Gastrocnemius medialis (tissue), 4 donors: ENCODE measurements at regions not wholly inside any gene's neighbourhood (a gene's known extent, or its start where the extent isn't known, plus 50 kb on each side); places are given as distances from the start of the nearest gene placed in this dataset.

Source experiments
- ATAC-seq, 2 donors: fragments of 150-250 bp; one replicate each; pipeline ENCODE4 v1.9.1; 2016
- DNase-seq, 2 donors: peaks; one replicate each; pipeline ENCODE4 v3.0.0-alpha.2; 2019
- H3K27ac ChIP-seq, 4 donors: fragments of 200-600 bp; sonication (generic); 1 replicate in 1 of 4; 2 replicates in 3 of 4; pipeline ENCODE4 v1.5.1; 2016 to 2018; ENCODE audit warnings: mild to moderate bottlenecking in 2 of 4, moderate library complexity in 1 of 4
- H3K27me3 ChIP-seq, 3 donors: fragments of 200-600 bp; sonication (generic) in 2 of 3; 1 replicate in 1 of 3; 2 replicates in 2 of 3; pipeline versions ENCODE4 v1.5.1 to v1.6.0; 2016 to 2019; ENCODE audit warnings: mild to moderate bottlenecking in 1 of 3, moderate library complexity in 1 of 3
- H3K36me3 ChIP-seq, 2 donors: fragments of 200-600 bp; sonication (generic) in 1 of 2; one replicate each; pipeline ENCODE4 v1.5.1; 2017 to 2018
- H3K4me1 ChIP-seq, 2 donors: fragments of 200-600 bp; sonication (generic) in 1 of 2; one replicate each; pipeline ENCODE4 v1.5.1; 2016 to 2017; ENCODE audit warnings: mild to moderate bottlenecking in 2 of 2
- H3K4me3 ChIP-seq, 4 donors: fragments of 200-600 bp; sonication (generic) in 3 of 4; 1 replicate in 1 of 4; 2 replicates in 3 of 4; pipeline ENCODE4 v1.5.1; 2016 to 2019; ENCODE audit warnings: mild to moderate bottlenecking in 2 of 4
- H3K9me3 ChIP-seq, 3 donors: fragments of 200-600 bp; sonication (generic) in 2 of 3; 1 replicate in 1 of 3; 2 replicates in 2 of 3; pipeline ENCODE4 v1.5.1; 2016 to 2019
- POLR2A ChIP-seq, 2 donors: fragments of 450-650 bp; IDR thresholded peaks; one replicate each; pipeline ENCODE4 v1.6.1; 2017; ENCODE audit warnings: antibody characterized with exemption in 2 of 2, mild to moderate bottlenecking in 2 of 2, moderate library complexity in 2 of 2
- in situ Hi-C, 4 donors: fragments of 200-750 bp; cut with MboI; loops; one replicate each; pipeline versions ENCODE4 v1.15.0 to v1.8.0; 2017; ENCODE audit warnings: low sequenced_read_pairs in 4 of 4
- intact Hi-C: fragments of 100-400 bp; cut with DNase I; formaldehyde crosslinking; loops from one replicate; pipeline ENCODE4 v1.15.1; 2023; ENCODE audit warnings: low total_unique reads
- TF ChIP-seq, protein P1 (sequence below), 5 experiments: fragments of 450-650 bp in 3 of 5; fragments of 200-600 bp in 2 of 5; sonication (generic) in 2 of 5; IDR thresholded peaks in 4 of 5; conservative IDR thresholded peaks in 1 of 5; 1 replicate in 4 of 5; 2 replicates in 1 of 5; pipeline ENCODE4 v1.5.1; 2016 to 2019; ENCODE audit warnings: antibody characterized with exemption in 5 of 5, mild to moderate bottlenecking in 3 of 5, moderate library complexity in 3 of 5

DNA sequence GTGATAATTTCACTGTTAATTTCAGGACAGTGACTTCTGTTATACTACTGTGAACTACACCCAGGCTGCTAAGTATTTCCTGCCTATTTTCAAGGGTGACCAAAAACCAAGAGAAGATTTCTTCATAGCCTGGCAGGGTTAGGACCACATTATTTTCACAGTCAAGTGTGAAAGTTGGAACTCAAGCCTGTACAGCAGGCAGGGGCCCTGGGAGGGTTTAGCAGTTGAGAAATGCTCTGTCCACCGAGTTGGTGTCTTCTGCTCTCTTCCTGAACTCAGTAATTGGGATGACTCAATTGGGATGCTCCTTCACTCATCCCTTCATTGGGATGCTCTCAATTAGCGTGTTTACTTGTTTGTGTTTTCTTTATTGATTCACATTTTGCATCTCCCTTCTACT lies 347.3 kb upstream of the CDH11 start:
- in situ Hi-C loops = no loop called here

DNA sequence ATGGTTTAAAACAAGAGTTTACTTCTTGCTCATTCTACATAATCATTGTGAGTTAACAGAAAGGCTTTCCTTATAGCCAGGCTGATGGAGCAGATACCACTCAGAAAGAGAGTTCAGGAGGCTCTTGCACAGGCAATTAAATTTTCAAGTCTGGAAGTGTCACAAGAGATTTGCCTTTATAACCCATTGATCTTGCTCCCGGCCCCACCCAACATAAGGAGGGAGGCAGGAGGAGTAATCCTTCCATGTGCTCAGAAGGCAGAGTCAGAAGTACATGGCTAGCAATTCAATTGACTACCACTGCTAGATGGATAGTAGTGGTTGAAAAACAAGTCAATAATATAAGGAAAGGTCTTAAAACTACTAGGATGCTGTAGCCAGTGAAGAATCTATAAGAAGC lies 346.3 kb upstream of the CDH11 start:
- Histone ChIP-seq H3K9me3 (no peaks in the 10 kb centered on the region), H3K27ac (no peak overlapping the region), H3K4me3 (no peak overlapping the region), H3K36me3 (no peaks in the 10 kb centered on the region), H3K27me3 (no peaks in the 10 kb centered on the region), H3K4me1 (no peaks in the 10 kb centered on the region)
- intact Hi-C loops = no loop called here
- TF ChIP-seq, protein P1, sequence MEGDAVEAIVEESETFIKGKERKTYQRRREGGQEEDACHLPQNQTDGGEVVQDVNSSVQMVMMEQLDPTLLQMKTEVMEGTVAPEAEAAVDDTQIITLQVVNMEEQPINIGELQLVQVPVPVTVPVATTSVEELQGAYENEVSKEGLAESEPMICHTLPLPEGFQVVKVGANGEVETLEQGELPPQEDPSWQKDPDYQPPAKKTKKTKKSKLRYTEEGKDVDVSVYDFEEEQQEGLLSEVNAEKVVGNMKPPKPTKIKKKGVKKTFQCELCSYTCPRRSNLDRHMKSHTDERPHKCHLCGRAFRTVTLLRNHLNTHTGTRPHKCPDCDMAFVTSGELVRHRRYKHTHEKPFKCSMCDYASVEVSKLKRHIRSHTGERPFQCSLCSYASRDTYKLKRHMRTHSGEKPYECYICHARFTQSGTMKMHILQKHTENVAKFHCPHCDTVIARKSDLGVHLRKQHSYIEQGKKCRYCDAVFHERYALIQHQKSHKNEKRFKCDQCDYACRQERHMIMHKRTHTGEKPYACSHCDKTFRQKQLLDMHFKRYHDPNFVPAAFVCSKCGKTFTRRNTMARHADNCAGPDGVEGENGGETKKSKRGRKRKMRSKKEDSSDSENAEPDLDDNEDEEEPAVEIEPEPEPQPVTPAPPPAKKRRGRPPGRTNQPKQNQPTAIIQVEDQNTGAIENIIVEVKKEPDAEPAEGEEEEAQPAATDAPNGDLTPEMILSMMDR (IDR thresholded peaks at IDR 0.05 in 4 of 5, conservative IDR thresholded peaks at IDR 0.05 in 1 of 5) = no peak
- TF ChIP-seq POLR2A (IDR thresholded peaks at IDR 0.05) = no peak
- DNase-seq = no peak
- in situ Hi-C loops = no loop called here
- no peak for ATAC-seq

More for the DNA sequence above, 347.3 kb upstream of the CDH11 start:
- ATAC-seq (no peak), DNase-seq (no peak)
- Histone ChIP-seq H3K27me3 (no peaks in the 10 kb centered on the region), H3K27ac (no peak overlapping the region), H3K36me3 (no peaks in the 10 kb centered on the region), H3K4me3 (no peak overlapping the region), H3K4me1 (no peaks in the 10 kb centered on the region), H3K9me3 (no peaks in the 10 kb centered on the region)
- TF ChIP-seq POLR2A (IDR thresholded peaks at IDR 0.05) = no peak
- TF ChIP-seq, protein P1 (IDR thresholded peaks at IDR 0.05 in 4 of 5, conservative IDR thresholded peaks at IDR 0.05 in 1 of 5) = no peak
- intact Hi-C loops = no loop called here

DNA sequence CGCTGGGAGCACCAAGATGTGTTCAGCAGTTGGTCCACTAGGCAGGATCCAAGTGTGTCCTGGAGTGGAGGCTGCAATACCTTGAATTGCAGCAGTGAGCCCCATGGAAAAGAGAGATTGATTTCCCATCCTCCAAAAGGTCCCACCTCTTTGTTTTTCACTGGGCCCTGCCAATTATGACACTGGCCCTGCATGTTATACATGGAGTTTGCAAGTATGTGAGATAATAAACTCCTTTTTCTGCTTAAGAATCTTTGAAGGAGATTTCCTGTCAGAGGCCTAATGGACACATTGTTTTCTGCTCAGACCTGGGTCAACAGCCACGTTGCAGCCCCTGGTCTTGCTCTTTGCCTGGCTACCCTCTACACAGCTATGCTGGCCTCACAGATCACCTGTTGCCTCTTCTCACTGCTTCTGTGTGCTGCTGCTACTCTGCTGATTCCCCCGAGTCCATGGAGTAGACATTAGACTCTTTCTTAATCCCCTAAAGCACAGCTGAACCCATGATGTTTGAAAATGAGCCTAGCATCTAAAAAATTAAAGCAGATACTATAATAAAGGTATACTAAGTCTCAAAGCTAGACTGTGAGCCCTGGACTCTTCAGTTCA lies 341.9 kb upstream of the CDH11 start:
- no peaks in the 10 kb centered on the region for H3K4me1 ChIP-seq
- TF ChIP-seq POLR2A (IDR thresholded peaks at IDR 0.05) = no peak
- TF ChIP-seq, protein P1 (IDR thresholded peaks at IDR 0.05 in 4 of 5, conservative IDR thresholded peaks at IDR 0.05 in 1 of 5) = no peak
- DNase-seq = no peak

DNA sequence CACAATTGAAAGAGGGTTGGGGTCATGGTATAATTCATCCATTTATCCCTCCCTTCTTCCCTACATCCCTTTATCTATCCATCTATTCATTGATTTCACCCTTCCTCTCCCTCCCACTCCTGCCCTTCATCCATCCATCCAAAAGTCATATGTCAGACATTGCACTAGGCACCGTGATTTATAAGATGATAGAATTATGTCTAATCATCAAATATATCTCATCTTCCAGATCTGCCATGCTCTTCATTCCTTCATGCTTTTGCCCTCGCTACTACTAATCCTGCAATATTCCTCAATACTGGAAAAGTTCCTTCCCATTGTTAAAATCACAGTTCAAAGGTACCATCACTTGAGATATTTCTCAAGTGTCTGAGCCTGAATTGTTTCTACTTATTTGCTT lies 335.2 kb upstream of the CDH11 start:
- no peak for DNase-seq
- Histone ChIP-seq H3K27me3 (no peaks in the 10 kb centered on the region), H3K9me3 (no peaks in the 10 kb centered on the region), H3K36me3 (no peaks in the 10 kb centered on the region), H3K4me3 (no peak overlapping the region), H3K27ac (no peak overlapping the region), H3K4me1 (no peaks in the 10 kb centered on the region)
- in situ Hi-C loops = no loop called here
- intact Hi-C loops = no loop called here
- TF ChIP-seq POLR2A (IDR thresholded peaks at IDR 0.05) = no peak
- TF ChIP-seq, protein P1 (IDR thresholded peaks at IDR 0.05 in 4 of 5, conservative IDR thresholded peaks at IDR 0.05 in 1 of 5) = no peak
- no peak for ATAC-seq

More for the DNA sequence above, 341.9 kb upstream of the CDH11 start:
- H3K27ac ChIP-seq = no peak overlapping the region
- in situ Hi-C loops (no loop called here), intact Hi-C loops (no loop called here)
- no peaks in the 10 kb centered on the region for H3K36me3 ChIP-seq
- no peaks in the 10 kb centered on the region for H3K27me3 ChIP-seq
- no peak overlapping the region for H3K4me3 ChIP-seq
- no peaks in the 10 kb centered on the region for H3K9me3 ChIP-seq
- ATAC-seq = no peak

DNA sequence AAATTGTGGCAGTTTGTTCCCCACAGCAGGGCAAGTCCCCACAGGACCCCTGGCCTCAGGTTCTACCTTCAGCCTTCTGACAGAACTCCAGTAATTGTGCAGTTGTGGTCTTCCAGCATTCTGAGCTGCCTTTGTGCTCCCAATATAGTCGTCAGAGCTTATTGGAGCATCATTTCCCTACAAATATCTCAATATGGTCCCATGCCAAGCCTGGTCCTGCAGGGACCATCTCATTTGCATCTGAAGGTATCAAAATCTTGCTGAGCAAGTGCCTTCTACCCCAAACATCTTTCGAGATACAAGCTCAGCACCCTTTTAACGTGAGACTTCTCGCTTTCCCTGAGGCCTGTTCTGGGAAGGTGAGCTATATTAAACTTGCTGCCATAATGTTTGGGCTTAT lies 333.9 kb upstream of the CDH11 start:
- in situ Hi-C loops (no loop called here), intact Hi-C loops (no loop called here)
- ATAC-seq (no peak), DNase-seq (no peak)
- Histone ChIP-seq H3K27me3 (no peaks in the 10 kb centered on the region), H3K4me1 (no peaks in the 10 kb centered on the region), H3K36me3 (no peaks in the 10 kb centered on the region), H3K9me3 (no peaks in the 10 kb centered on the region), H3K4me3 (no peak overlapping the region), H3K27ac (no peak overlapping the region)
- TF ChIP-seq, protein P1 (IDR thresholded peaks at IDR 0.05 in 4 of 5, conservative IDR thresholded peaks at IDR 0.05 in 1 of 5) = no peak
- TF ChIP-seq POLR2A (IDR thresholded peaks at IDR 0.05) = no peak
